ENCODE measurements at regions not wholly inside any gene's neighbourhood (a gene's known extent, or its start where the extent isn't known, plus 50 kb on each side); places are given as distances from the start of the nearest gene placed in this dataset.

GRCh38 chr1:78214334-78214733 lies 168.6 kb downstream of the GIPC2 start (continued):
- TF ChIP-seq ZC3H10 (CRISPR knock-in tag; IDR thresholded peaks at IDR 0.05) = no peak
- no peak for TF ChIP-seq TSHZ2 (CRISPR knock-in tag; IDR thresholded peaks at IDR 0.05)
- no peak for TF ChIP-seq TOX (CRISPR knock-in tag; IDR thresholded peaks at IDR 0.05; ENCODE audit: borderline replicate concordance)
- TF ChIP-seq BACH2 (CRISPR knock-in tag; IDR thresholded peaks at IDR 0.05; ENCODE audit: borderline replicate concordance) = no peak
- TF ChIP-seq GLIS3 (CRISPR knock-in tag; IDR thresholded peaks at IDR 0.05) = no peak
- no peak for TF ChIP-seq SNAI2 (CRISPR knock-in tag; IDR thresholded peaks at IDR 0.05)

GRCh38 chr1:78222225-78222959 lies 176.6 kb downstream of the GIPC2 start:
- ATAC-seq = no peak
- TF ChIP-seq ZNF8 (CRISPR knock-in tag; IDR thresholded peaks at IDR 0.05) = no peak
- no peak for TF ChIP-seq ZNF565 (CRISPR knock-in tag; conservative IDR thresholded peaks at IDR 0.05; ENCODE audit: low read depth)
- no peak for TF ChIP-seq TSHZ2 (CRISPR knock-in tag; IDR thresholded peaks at IDR 0.05)

GRCh38 chr1:78222960-78223358 lies 177.2 kb downstream of the GIPC2 start:
- no peak for ATAC-seq

More at GRCh38 chr1:78222960-78223358, 177.2 kb downstream of the GIPC2 start:
- no peak for TF ChIP-seq CSRNP3 (CRISPR knock-in tag; IDR thresholded peaks at IDR 0.05)
- no peak for TF ChIP-seq BACH2 (CRISPR knock-in tag; IDR thresholded peaks at IDR 0.05; ENCODE audit: borderline replicate concordance)
- no peak for TF ChIP-seq PATZ1 (CRISPR knock-in tag; IDR thresholded peaks at IDR 0.05; ENCODE audit: borderline replicate concordance)
- no peak for TF ChIP-seq ZNF565 (CRISPR knock-in tag; conservative IDR thresholded peaks at IDR 0.05; ENCODE audit: low read depth)
- TF ChIP-seq ZC3H10 (CRISPR knock-in tag; IDR thresholded peaks at IDR 0.05) = no peak
- no peak for TF ChIP-seq ZNF70 (CRISPR knock-in tag; IDR thresholded peaks at IDR 0.05)
- TF ChIP-seq OSR1 (CRISPR knock-in tag; IDR thresholded peaks at IDR 0.05) = no peak
- no peak for TF ChIP-seq SNAI2 (CRISPR knock-in tag; IDR thresholded peaks at IDR 0.05)
- no peak for TF ChIP-seq CSDC2 (CRISPR knock-in tag; IDR thresholded peaks at IDR 0.05)
- TF ChIP-seq ZFP3 (CRISPR knock-in tag; IDR thresholded peaks at IDR 0.05) = no peak
- no peak for TF ChIP-seq ESRRG (CRISPR knock-in tag; IDR thresholded peaks at IDR 0.05)
- no peak for TF ChIP-seq ZFP30 (CRISPR knock-in tag; IDR thresholded peaks at IDR 0.05)
- TF ChIP-seq TSHZ2 (CRISPR knock-in tag; IDR thresholded peaks at IDR 0.05) = no peak
- no peak for TF ChIP-seq GLIS3 (CRISPR knock-in tag; IDR thresholded peaks at IDR 0.05)
- no peak for TF ChIP-seq ARNTL (CRISPR knock-in tag; IDR thresholded peaks at IDR 0.05; ENCODE audit: borderline replicate concordance, low read depth)
- TF ChIP-seq PPARA (CRISPR knock-in tag; IDR thresholded peaks at IDR 0.05; ENCODE audit: borderline replicate concordance) = no peak
- no peak for TF ChIP-seq ZNF8 (CRISPR knock-in tag; IDR thresholded peaks at IDR 0.05)
- TF ChIP-seq RARB (CRISPR knock-in tag; IDR thresholded peaks at IDR 0.05) = no peak
- TF ChIP-seq CREB5 (CRISPR knock-in tag; IDR thresholded peaks at IDR 0.05; ENCODE audit: low read depth) = no peak
